HFF-Myc (cell line): ENCODE measurements at regions not wholly inside any gene's neighbourhood (a gene's known extent, or its start where the extent isn't known, plus 50 kb on each side); places are given as distances from the start of the nearest gene placed in this dataset.

Experiments used
- DNase-seq: peaks from one replicate; pipeline ENCODE4 v3.0.0-alpha.2; 2011; ENCODE audit warnings: low read depth; ENCODE audit errors: extremely low read depth
- H3K4me3 ChIP-seq: replicated peaks from 2 replicates; pipeline ENCODE4 v1.5.1; 2011; ENCODE audit warnings: low read depth, mild to moderate bottlenecking, control low read depth, low read length
- CTCF ChIP-seq: IDR thresholded peaks from 2 replicates; pipeline ENCODE4 v1.5.1; 2012; ENCODE audit warnings: mild to moderate bottlenecking, low read depth, low read length, control low read depth; ENCODE audit errors: missing control alignments

GRCh38 chr5:89697581-89697980, 712.0 kb downstream of the CETN3 start:
- no peak overlapping the region for H3K4me3 ChIP-seq
- TF ChIP-seq CTCF, result no peak
- DNase-seq, result no peak

DNA sequence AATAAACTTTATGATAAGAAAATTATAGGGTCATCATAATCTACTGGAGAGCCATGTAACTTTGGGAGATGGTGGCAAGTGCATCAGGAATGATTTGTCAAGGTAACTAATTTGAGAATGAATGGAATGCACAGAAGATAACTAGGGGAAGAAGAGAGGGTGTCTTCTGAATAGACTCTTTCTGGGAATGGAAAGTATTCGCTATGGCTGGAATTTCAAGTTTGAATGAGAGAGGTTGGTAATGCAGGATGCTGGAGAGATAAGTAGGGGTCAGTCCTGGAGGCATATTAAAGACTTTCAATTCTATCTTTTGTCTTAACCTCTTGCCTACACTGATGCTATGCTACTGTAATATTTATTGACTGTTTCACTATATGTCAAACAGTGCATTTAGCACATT, 714.2 kb downstream of the CETN3 start:
- no peak for DNase-seq
- TF ChIP-seq CTCF, result no peak

GRCh38 chr5:89694026-89694550, 715.5 kb downstream of the CETN3 start:
- no peak for DNase-seq
- no peak for TF ChIP-seq CTCF
- no peak overlapping the region for H3K4me3 ChIP-seq

More for the DNA sequence above, 714.2 kb downstream of the CETN3 start:
- no peak overlapping the region for H3K4me3 ChIP-seq

DNA sequence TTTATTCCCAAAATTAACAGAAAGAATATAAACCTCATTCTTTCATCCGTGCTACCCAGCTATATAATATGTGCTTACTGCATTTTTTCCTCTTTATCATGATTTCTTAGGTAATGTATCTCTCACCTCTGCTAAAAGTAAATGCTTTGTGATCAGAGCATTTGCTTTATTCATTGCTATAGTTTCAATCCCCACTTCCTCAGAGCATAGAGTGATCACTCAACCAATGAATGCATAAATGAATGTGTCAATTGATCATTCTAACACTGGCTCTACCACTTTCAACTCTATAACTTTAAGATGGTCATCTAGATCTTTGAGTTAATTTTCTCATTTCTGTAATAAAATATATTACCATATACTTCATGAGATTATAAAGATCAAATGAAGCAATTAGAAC, 719.2 kb downstream of the CETN3 start:
- no peak for TF ChIP-seq CTCF
- no peak for DNase-seq

DNA sequence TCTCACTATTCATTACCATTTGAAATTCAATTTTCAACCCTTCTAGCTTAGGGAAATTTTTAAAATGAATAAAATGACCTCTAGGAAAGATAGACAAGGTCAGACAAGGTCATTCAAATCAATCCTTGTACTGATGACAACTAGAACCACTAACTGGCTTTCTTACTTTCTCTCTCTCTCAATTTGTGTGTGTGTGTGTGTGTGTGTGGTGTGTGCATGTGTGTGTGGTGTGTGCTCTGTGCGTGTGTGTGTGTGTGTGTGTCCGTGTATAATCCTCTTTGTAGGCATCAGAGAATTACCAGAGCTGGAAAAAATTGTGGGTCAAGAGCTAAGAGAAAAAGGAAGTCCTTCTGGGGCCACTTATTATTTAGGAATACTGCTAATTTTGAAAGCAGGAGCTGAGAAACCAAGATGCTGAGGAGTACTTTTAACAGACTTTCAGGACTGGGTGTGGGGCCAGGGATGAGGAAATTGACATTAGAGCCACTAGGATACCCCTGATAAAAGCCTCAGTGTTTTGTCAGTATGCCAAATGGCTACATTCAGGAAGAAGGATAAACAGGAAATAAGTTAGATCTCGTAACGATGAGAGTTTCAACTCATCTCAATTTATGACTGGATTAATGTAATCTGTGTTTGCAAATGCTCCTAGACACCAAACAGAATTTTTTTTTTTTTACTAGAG, 723.3 kb downstream of the CETN3 start:
- TF ChIP-seq CTCF, result no peak
- no peak for DNase-seq
- no peak overlapping the region for H3K4me3 ChIP-seq

More for the DNA sequence above, 719.2 kb downstream of the CETN3 start:
- no peak overlapping the region for H3K4me3 ChIP-seq

DNA sequence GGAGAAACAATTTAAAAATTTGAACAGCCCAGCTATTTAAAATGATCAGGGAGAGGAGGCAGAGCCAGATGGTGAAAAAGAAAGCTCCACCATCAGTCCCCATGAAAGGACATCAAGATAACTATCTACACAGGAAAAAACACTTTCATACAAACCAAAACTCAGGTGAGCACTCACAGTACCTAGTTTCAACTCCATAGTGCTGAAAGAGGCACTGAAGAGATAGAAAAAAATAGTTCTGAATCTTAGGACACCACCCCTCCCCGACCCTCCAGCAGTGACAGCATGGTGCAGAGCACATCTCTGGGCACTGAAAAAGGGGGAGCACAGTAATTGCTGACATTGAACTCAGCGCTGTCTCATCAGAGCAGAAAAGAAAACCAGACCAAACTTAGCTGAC, 732.9 kb downstream of the CETN3 start:
- TF ChIP-seq CTCF, result no peak
- no peak for DNase-seq
- H3K4me3 ChIP-seq, result no peak overlapping the region

DNA sequence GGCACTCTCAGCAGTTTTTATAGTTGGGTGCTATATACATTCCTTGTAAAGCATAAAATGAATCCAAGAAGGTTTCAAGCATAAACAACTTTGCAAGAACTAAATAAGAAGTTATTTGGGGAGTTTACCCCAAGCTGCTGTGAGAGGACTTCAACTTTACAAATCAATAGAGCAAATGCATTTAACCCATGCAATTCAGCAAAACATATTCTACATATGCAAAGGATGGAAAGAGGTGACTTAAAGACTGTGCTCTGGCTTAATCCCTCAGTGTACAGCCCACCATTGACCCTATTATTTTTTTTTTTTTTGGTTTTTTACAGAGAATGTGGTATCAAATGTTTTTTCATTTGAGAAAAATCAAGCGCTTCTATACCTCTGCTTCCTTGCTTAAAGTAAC, 736.5 kb downstream of the CETN3 start:
- no peak for DNase-seq
- no peak for TF ChIP-seq CTCF
- no peak overlapping the region for H3K4me3 ChIP-seq
